GM23338 (cell line): ENCODE measurements at regions not wholly inside any gene's neighbourhood (a gene's known extent, or its start where the extent isn't known, plus 50 kb on each side); places are given as distances from the start of the nearest gene placed in this dataset.

Experiments
- ATAC-seq: fragments of 200-7000 bp; cut with Tn5 transposase; 3 replicates; pipeline ENCODE4 v1.9.1; 2020
- DNase-seq: peaks from one replicate; pipeline ENCODE4 v3.0.0-alpha.2; 2015; ENCODE audit warnings: low spot score
- H2AFZ ChIP-seq: fragments of 200-600 bp; sonication (generic); 2 replicates; pipeline ENCODE4 v1.8.0; 2016; ENCODE audit warnings: antibody characterized with exemption, mild to moderate bottlenecking, moderate library complexity
- H3F3A ChIP-seq: fragments of 200-600 bp; sonication (generic); replicated peaks from 2 replicates; pipeline ENCODE4 v1.8.0; 2017; ENCODE audit warnings: antibody characterized with exemption, mixed run types, low read depth
- H3K27ac ChIP-seq: fragments of 200-600 bp; sonication (generic); 2 replicates; pipeline ENCODE4 v1.6.1; 2016; ENCODE audit warnings: low read depth
- H3K27me3 ChIP-seq: fragments of 200-600 bp; sonication (generic); 2 replicates; pipeline ENCODE4 v1.8.0; 2016; ENCODE audit warnings: mild to moderate bottlenecking, mixed run types, moderate library complexity; ENCODE audit not compliant: insufficient read depth
- H3K36me3 ChIP-seq: fragments of 200-600 bp; sonication (generic); 2 replicates; pipeline ENCODE4 v1.8.0; 2016; ENCODE audit warnings: mild to moderate bottlenecking; ENCODE audit not compliant: insufficient read depth
- H3K4me1 ChIP-seq: fragments of 200-600 bp; sonication (generic); 2 replicates; pipeline ENCODE4 v1.8.0; 2016; ENCODE audit warnings: mild to moderate bottlenecking, moderate library complexity; ENCODE audit not compliant: insufficient read depth
- H3K4me2 ChIP-seq: fragments of 200-600 bp; sonication (generic); 2 replicates; pipeline ENCODE4 v1.7.1; 2017; ENCODE audit warnings: mixed run types
- H3K4me3 ChIP-seq: fragments of 200-600 bp; sonication (generic); 2 replicates; pipeline ENCODE4 v1.6.1; 2016; ENCODE audit warnings: mixed run types
- H3K79me2 ChIP-seq: fragments of 200-600 bp; sonication (generic); replicated peaks from 2 replicates; pipeline ENCODE4 v1.8.0; 2017; ENCODE audit warnings: mild to moderate bottlenecking; ENCODE audit not compliant: insufficient read depth
- H3K9me2 ChIP-seq: fragments of 200-600 bp; sonication (generic); 2 replicates; pipeline ENCODE4 v1.8.0; 2017; ENCODE audit not compliant: insufficient read depth
- H4K20me1 ChIP-seq: fragments of 200-600 bp; sonication (generic); replicated peaks from 2 replicates; pipeline ENCODE4 v1.8.0; 2017; ENCODE audit warnings: mild to moderate bottlenecking; ENCODE audit not compliant: insufficient read depth
- H3K27ac Mint-ChIP-seq: 2 replicates; pipeline ENCODE4 v1.8.0; 2020; ENCODE audit warnings: inconsistent platforms, mild to moderate bottlenecking, moderate library complexity, mixed read lengths
- H3K27me3 Mint-ChIP-seq: 3 replicates; pipeline ENCODE4 v1.8.0; 2022; ENCODE audit warnings: low read depth, mild to moderate bottlenecking, moderate library complexity, mixed read lengths, inconsistent platforms; ENCODE audit not compliant: insufficient read depth, poor library complexity
- H3K36me3 Mint-ChIP-seq: 3 replicates; pipeline ENCODE4 v1.8.0; 2021; ENCODE audit warnings: low read depth, mild to moderate bottlenecking, inconsistent platforms, moderate library complexity, mixed read lengths
- H3K4me1 Mint-ChIP-seq: 3 replicates; pipeline ENCODE4 v1.8.0; 2020; ENCODE audit warnings: mild to moderate bottlenecking, inconsistent platforms, mixed read lengths
- H3K4me3 Mint-ChIP-seq: 3 replicates; pipeline ENCODE4 v1.8.0; 2021; ENCODE audit warnings: moderate library complexity, mild to moderate bottlenecking, inconsistent platforms, mixed read lengths
- H3K9me3 Mint-ChIP-seq: 3 replicates; pipeline ENCODE4 v1.8.0; 2020; ENCODE audit warnings: moderate library complexity, mild to moderate bottlenecking, inconsistent platforms, mixed read lengths
- CTCF ChIP-seq, 2 experiments: fragments of 200-600 bp in 1 of 2; sonication (generic) in 1 of 2; conservative IDR thresholded peaks; 2 replicates each; pipeline versions ENCODE4 v1.5.1 to v1.6.1; 2016 to 2017; ENCODE audit warnings: antibody characterized with exemption in 2 of 2, low read depth in 2 of 2, mild to moderate bottlenecking in 2 of 2, moderate library complexity in 1 of 2
- ETS1 ChIP-seq: IDR thresholded peaks from 2 replicates; pipeline ENCODE4 v1.6.1; 2016; ENCODE audit warnings: antibody characterized with exemption
- EZH2 ChIP-seq: fragments of 200-600 bp; sonication (generic); IDR thresholded peaks from one replicate; pipeline ENCODE4 v1.8.0; 2017; ENCODE audit warnings: antibody characterized with exemption, mild to moderate bottlenecking, low read depth; ENCODE audit not compliant: unreplicated experiment
- JUNB ChIP-seq: IDR thresholded peaks from one replicate; pipeline ENCODE4 v1.6.1; 2016; ENCODE audit warnings: antibody characterized with exemption; ENCODE audit not compliant: unreplicated experiment
- NANOG ChIP-seq: IDR thresholded peaks from 2 replicates; pipeline ENCODE4 v1.6.1; 2016; ENCODE audit warnings: antibody characterized with exemption, borderline replicate concordance
- POLR2AphosphoS5 ChIP-seq: IDR thresholded peaks from 2 replicates; pipeline ENCODE4 v1.6.1; 2016; ENCODE audit warnings: antibody characterized with exemption, low read depth
- STAT1 ChIP-seq: IDR thresholded peaks from one replicate; pipeline ENCODE4 v1.6.1; 2016; ENCODE audit warnings: antibody characterized with exemption; ENCODE audit not compliant: unreplicated experiment
- ZNF114 ChIP-seq: fragments of 250-450 bp; sonication (Bioruptor Pico); IDR thresholded peaks from 2 replicates; pipeline ENCODE4 v1.5.0; 2020; ENCODE audit warnings: mild to moderate bottlenecking, moderate library complexity
- ZNF331 ChIP-seq: fragments of 250-450 bp; sonication (Bioruptor Pico); IDR thresholded peaks from 2 replicates; pipeline ENCODE4 v1.5.0; 2020; ENCODE audit warnings: low read depth, mild to moderate bottlenecking, moderate library complexity
- ZNF462 ChIP-seq: fragments of 250-450 bp; sonication (Bioruptor Pico); IDR thresholded peaks from 2 replicates; pipeline ENCODE4 v1.5.0; 2020; ENCODE audit warnings: mild to moderate bottlenecking, moderate library complexity

GRCh38 chr15:29410338-29410737 is 140.7 kb upstream of the NSMCE3 start:
- H3K9me2 ChIP-seq: no peaks in the 10 kb centered on the region
- peak overlapping the region; percentile 64 for H3K4me2 ChIP-seq
- Mint-ChIP-seq H3K9me3 (no peaks in the 10 kb centered on the region), H3K4me3 (no peak overlapping the region), H3K36me3 (no peaks in the 10 kb centered on the region), H3K4me1 (peaks cover 24% of the 10 kb centered on the region), H3K27me3 (peaks cover 3% of the 10 kb centered on the region), H3K27ac (no peak overlapping the region; the same call in 1 of the 2 replicates)
- ATAC-seq (peak; percentile 96), DNase-seq (peak; percentile 44)
- H3K27me3 ChIP-seq: no peaks in the 10 kb centered on the region
- no peak for TF ChIP-seq NANOG
- no peak for TF ChIP-seq POLR2AphosphoS5
- no peak for TF ChIP-seq CTCF (conservative IDR thresholded peaks at IDR 0.05; ENCODE audit: low read depth in 2 of 2)
- TF ChIP-seq ZNF114: no peak
- TF ChIP-seq ZNF331 (CRISPR knock-in tag): no peak
- no peak for TF ChIP-seq STAT1
- TF ChIP-seq ETS1: no peak
- no peaks in the 10 kb centered on the region for H4K20me1 ChIP-seq
- H3K4me1 ChIP-seq: peaks cover 32% of the 10 kb centered on the region
- H2AFZ ChIP-seq: peak overlapping the region; percentile 76; the same call in 1 of the 2 replicates
- H3K4me3 ChIP-seq: 0 out of 2 replicates have a peak overlapping the region, but pooled peaks have one; percentile 5
- peaks cover 2% of the 10 kb centered on the region; the same call in 1 of the 2 replicates for H3F3A ChIP-seq
- H3K79me2 ChIP-seq: no peaks in the 10 kb centered on the region
- no peaks in the 10 kb centered on the region for H3K36me3 ChIP-seq
- peak overlapping the region; percentile 61; the same call in 1 of the 2 replicates for H3K27ac ChIP-seq

- Mint-ChIP-seq H3K27ac (no peak overlapping the region; the same call in 1 of the 2 replicates), H3K36me3 (no peaks in the 10 kb centered on the region), H3K4me1 (peaks cover 24% of the 10 kb centered on the region), H3K4me3 (no peak overlapping the region), H3K9me3 (no peaks in the 10 kb centered on the region), H3K27me3 (peaks cover 4% of the 10 kb centered on the region)
- DNase-seq (peak; percentile 35), ATAC-seq (peak; percentile 77)
- H3K9me2 ChIP-seq: no peaks in the 10 kb centered on the region
- 0 out of 2 replicates have a peak overlapping the region, but pooled peaks have one; percentile 5 for H3K4me3 ChIP-seq
- no peaks in the 10 kb centered on the region for H4K20me1 ChIP-seq
- H3F3A ChIP-seq: peaks cover 2% of the 10 kb centered on the region; the same call in 1 of the 2 replicates
- peak overlapping the region; percentile 64 for H3K4me2 ChIP-seq
- no peaks in the 10 kb centered on the region for H3K27me3 ChIP-seq
- H3K4me1 ChIP-seq: peaks cover 32% of the 10 kb centered on the region
- peak overlapping the region; percentile 61; the same call in 1 of the 2 replicates for H3K27ac ChIP-seq
- no peaks in the 10 kb centered on the region for H3K36me3 ChIP-seq
- no peaks in the 10 kb centered on the region for H3K79me2 ChIP-seq
- H2AFZ ChIP-seq: peak overlapping the region; percentile 76; the same call in 1 of the 2 replicates
- TF ChIP-seq EZH2: no peak
- TF ChIP-seq CTCF (conservative IDR thresholded peaks at IDR 0.05; ENCODE audit: low read depth in 2 of 2): no peak
- no peak for TF ChIP-seq JUNB
- no peak for TF ChIP-seq POLR2AphosphoS5
- no peak for TF ChIP-seq NANOG
- no peak for TF ChIP-seq ZNF462 (CRISPR knock-in tag)
- TF ChIP-seq ZNF114: no peak
- no peak for TF ChIP-seq ZNF331 (CRISPR knock-in tag)
- no peak for TF ChIP-seq STAT1
Measured at GRCh38 chr15:29409890-29410289, 140.3 kb upstream of the NSMCE3 start.
